Liver (tissue), 8 donors: ENCODE measurements at regions not wholly inside any gene's neighbourhood (a gene's known extent, or its start where the extent isn't known, plus 50 kb on each side); places are given as distances from the start of the nearest gene placed in this dataset.

Experiments used
- DNase-seq: peaks from one replicate; pipeline ENCODE4 v3.0.0-alpha.2; 2017; ENCODE audit warnings: low spot score
- H3K27ac ChIP-seq, 2 donors: one replicate each; pipeline ENCODE4 v1.7.0; 2013; ENCODE audit warnings: inconsistent platforms in 2 of 2, low read length in 2 of 2, control low read depth in 1 of 2, low read depth in 1 of 2, mild to moderate bottlenecking in 1 of 2
- H3K27me3 ChIP-seq, 4 donors: one replicate each; pipeline versions ENCODE4 v1.6.1 to v1.7.0; 2013; ENCODE audit warnings: low read length in 3 of 4, inconsistent platforms in 1 of 4, mild to moderate bottlenecking in 1 of 4, moderate library complexity in 1 of 4; ENCODE audit not compliant: control insufficient read depth in 4 of 4, insufficient read depth in 4 of 4
- H3K36me3 ChIP-seq, 4 donors: one replicate each; pipeline versions ENCODE4 v1.6.1 to v1.7.0; 2013; ENCODE audit warnings: low read length in 3 of 4, mild to moderate bottlenecking in 3 of 4, low read depth in 1 of 4, moderate library complexity in 1 of 4; ENCODE audit not compliant: control insufficient read depth in 4 of 4, insufficient read depth in 3 of 4
- H3K4me1 ChIP-seq, 4 donors: one replicate each; pipeline versions ENCODE4 v1.6.1 to v1.7.0; 2013; ENCODE audit warnings: low read length in 3 of 4, mild to moderate bottlenecking in 3 of 4, moderate library complexity in 1 of 4; ENCODE audit not compliant: control insufficient read depth in 4 of 4, insufficient read depth in 4 of 4
- H3K4me3 ChIP-seq, 3 donors: one replicate each; pipeline versions ENCODE4 v1.6.1 to v1.7.0; 2013; ENCODE audit warnings: low read length in 3 of 3, control low read depth in 1 of 3, low read depth in 1 of 3, mild to moderate bottlenecking in 1 of 3
- H3K9ac ChIP-seq, 2 donors: one replicate each; pipeline ENCODE4 v1.7.0; 2013; ENCODE audit warnings: low read length in 2 of 2, mild to moderate bottlenecking in 2 of 2, moderate library complexity in 2 of 2, control low read depth in 1 of 2, low read depth in 1 of 2
- H3K9me3 ChIP-seq, 4 donors: one replicate each; pipeline versions ENCODE4 v1.6.1 to v1.7.0; 2013; ENCODE audit warnings: low read length in 3 of 4; ENCODE audit not compliant: control insufficient read depth in 4 of 4
- EGR1 ChIP-seq, 2 donors: IDR thresholded peaks; 2 replicates each; pipeline ENCODE4 v1.6.1; 2016 to 2018; ENCODE audit warnings: antibody characterized with exemption in 2 of 2, low read depth in 2 of 2
- FOXA1 ChIP-seq: IDR thresholded peaks from 2 replicates; pipeline ENCODE4 v1.6.1; 2016; ENCODE audit warnings: antibody characterized with exemption
- FOXA2 ChIP-seq: IDR thresholded peaks from 2 replicates; pipeline ENCODE4 v1.6.1; 2016; ENCODE audit warnings: antibody characterized with exemption
- HNF4A ChIP-seq, 2 donors: conservative IDR thresholded peaks; 2 replicates each; pipeline ENCODE4 v1.6.1; 2016; ENCODE audit warnings: antibody characterized with exemption in 2 of 2, mild to moderate bottlenecking in 2 of 2
- HNF4G ChIP-seq: IDR thresholded peaks from 2 replicates; pipeline ENCODE4 v1.6.1; 2016; ENCODE audit warnings: antibody characterized with exemption
- NR2F2 ChIP-seq: IDR thresholded peaks from 2 replicates; pipeline ENCODE4 v1.6.1; 2016; ENCODE audit warnings: antibody characterized with exemption
- RAD21 ChIP-seq, 2 donors: IDR thresholded peaks; 2 replicates each; pipeline ENCODE4 v1.6.1; 2016; ENCODE audit warnings: antibody characterized with exemption in 2 of 2, mild to moderate bottlenecking in 2 of 2
- RXRA ChIP-seq, 2 donors: IDR thresholded peaks; 2 replicates each; pipeline ENCODE4 v1.6.1; 2017 to 2018; ENCODE audit warnings: antibody characterized with exemption in 2 of 2, mild to moderate bottlenecking in 1 of 2
- TAF1 ChIP-seq: conservative IDR thresholded peaks from 2 replicates; pipeline ENCODE4 v1.6.1; 2016; ENCODE audit warnings: antibody characterized with exemption, mild to moderate bottlenecking
- YY1 ChIP-seq: IDR thresholded peaks from 2 replicates; pipeline ENCODE4 v1.6.1; 2016; ENCODE audit warnings: antibody characterized with exemption, mild to moderate bottlenecking
- WGBS: extraction: QIAGEN DNeasy Blood & Tissue Kit; methylation state at CpG from one replicate; pipeline ENCODE4 v1.1.7; 2013; 5-methylcytosine and 5-hydroxymethylcytosine counted together
- TF ChIP-seq, protein P1 (sequence below): IDR thresholded peaks from 2 replicates; pipeline ENCODE4 v1.6.1; 2016; ENCODE audit warnings: antibody characterized with exemption
- TF ChIP-seq, protein P2 (sequence below): IDR thresholded peaks from 2 replicates; pipeline ENCODE4 v1.6.1; 2016; ENCODE audit warnings: antibody characterized with exemption
- TF ChIP-seq, protein P3 (sequence below): fragments of 150-350 bp; IDR thresholded peaks from 2 replicates; pipeline ENCODE4 v1.5.1; 2017; ENCODE audit warnings: improper control_type of control experiment, low read depth, low read length; ENCODE audit not compliant: missing input control
- TF ChIP-seq, protein P4 (sequence below): IDR thresholded peaks from 2 replicates; pipeline ENCODE4 v1.6.1; 2016; ENCODE audit warnings: antibody characterized with exemption
- TF ChIP-seq, protein P5 (sequence below): IDR thresholded peaks from 2 replicates; pipeline ENCODE4 v1.6.1; 2016; ENCODE audit warnings: antibody characterized with exemption, mild to moderate bottlenecking
- donor health status: healthy.
- donor health status: healthy.
- donor health status: healthy.
- donor health status: healthy.
- donor health status: healthy.

DNA sequence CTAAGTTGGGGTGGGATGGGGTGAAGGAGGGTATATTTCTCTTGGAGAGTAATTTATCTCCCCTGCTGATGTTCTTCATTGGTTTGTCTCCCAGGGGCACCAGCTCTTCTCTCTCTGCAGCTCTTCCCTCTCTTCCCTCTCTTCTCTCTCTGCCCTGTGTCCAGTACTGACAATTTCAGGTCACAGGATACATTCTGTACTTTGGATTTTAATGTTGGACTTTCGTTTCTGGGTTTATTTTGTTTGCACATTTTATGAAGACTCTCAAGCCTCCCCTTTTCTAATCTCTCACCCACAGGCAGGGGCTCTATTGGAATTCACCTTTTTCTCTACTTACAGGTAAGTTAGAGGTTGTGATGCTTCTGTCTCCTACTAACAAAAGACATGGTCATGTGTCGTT, 165.5 kb downstream of the CPEB2 start:
- Histone ChIP-seq H3K9ac (no peak overlapping the region), H3K9me3 (peaks cover 0 to 7% (median 4%) of the 10 kb centered on the region in 4 donors)
- 40% methylated on average over 2 of the region's 2 CpGs for WGBS

DNA sequence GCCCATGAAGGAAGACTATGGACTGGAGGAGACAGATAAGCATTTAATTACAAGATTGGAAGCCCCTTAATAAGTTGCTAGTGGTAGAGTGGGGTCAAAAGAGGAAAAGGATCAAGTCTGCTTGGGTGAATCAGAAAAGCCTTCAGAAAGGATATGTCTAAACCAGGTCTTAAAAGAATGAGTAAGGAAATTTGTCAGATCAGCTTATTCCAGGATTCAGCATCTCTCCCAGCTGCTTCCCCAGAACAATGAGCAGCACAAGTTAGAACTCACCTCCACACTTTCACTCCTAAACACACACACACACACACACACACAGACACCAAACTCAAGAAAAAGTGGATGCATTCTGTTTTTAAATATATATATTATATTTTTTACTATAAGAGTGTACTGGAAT, 166.5 kb downstream of the CPEB2 start:
- Histone ChIP-seq H3K27ac (no peak overlapping the region), H3K27me3 (no peaks in the 10 kb centered on the region), H3K9me3 (peaks cover 0 to 7% (median 4%) of the 10 kb centered on the region in 4 donors), H3K36me3 (no peaks in the 10 kb centered on the region), H3K9ac (no peak overlapping the region), H3K4me1 (peaks cover 0 to 2% (median 1%) of the 10 kb centered on the region in 4 donors), H3K4me3 (no peak overlapping the region)
- TF ChIP-seq EGR1 (IDR thresholded peaks at IDR 0.05; ENCODE audit: low read depth in 2 of 2): no peak
- TF ChIP-seq RAD21 (IDR thresholded peaks at IDR 0.05): no peak
- no peak for TF ChIP-seq NR2F2
- TF ChIP-seq, protein P1, sequence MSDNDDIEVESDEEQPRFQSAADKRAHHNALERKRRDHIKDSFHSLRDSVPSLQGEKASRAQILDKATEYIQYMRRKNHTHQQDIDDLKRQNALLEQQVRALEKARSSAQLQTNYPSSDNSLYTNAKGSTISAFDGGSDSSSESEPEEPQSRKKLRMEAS: no peak
- TF ChIP-seq YY1: no peak
- TF ChIP-seq FOXA1: no peak
- no peak for TF ChIP-seq HNF4A (conservative IDR thresholded peaks at IDR 0.05)
- TF ChIP-seq HNF4G: no peak
- TF ChIP-seq, protein P2, sequence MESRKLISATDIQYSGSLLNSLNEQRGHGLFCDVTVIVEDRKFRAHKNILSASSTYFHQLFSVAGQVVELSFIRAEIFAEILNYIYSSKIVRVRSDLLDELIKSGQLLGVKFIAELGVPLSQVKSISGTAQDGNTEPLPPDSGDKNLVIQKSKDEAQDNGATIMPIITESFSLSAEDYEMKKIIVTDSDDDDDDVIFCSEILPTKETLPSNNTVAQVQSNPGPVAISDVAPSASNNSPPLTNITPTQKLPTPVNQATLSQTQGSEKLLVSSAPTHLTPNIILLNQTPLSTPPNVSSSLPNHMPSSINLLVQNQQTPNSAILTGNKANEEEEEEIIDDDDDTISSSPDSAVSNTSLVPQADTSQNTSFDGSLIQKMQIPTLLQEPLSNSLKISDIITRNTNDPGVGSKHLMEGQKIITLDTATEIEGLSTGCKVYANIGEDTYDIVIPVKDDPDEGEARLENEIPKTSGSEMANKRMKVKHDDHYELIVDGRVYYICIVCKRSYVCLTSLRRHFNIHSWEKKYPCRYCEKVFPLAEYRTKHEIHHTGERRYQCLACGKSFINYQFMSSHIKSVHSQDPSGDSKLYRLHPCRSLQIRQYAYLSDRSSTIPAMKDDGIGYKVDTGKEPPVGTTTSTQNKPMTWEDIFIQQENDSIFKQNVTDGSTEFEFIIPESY: no peak
- TF ChIP-seq, protein P3, sequence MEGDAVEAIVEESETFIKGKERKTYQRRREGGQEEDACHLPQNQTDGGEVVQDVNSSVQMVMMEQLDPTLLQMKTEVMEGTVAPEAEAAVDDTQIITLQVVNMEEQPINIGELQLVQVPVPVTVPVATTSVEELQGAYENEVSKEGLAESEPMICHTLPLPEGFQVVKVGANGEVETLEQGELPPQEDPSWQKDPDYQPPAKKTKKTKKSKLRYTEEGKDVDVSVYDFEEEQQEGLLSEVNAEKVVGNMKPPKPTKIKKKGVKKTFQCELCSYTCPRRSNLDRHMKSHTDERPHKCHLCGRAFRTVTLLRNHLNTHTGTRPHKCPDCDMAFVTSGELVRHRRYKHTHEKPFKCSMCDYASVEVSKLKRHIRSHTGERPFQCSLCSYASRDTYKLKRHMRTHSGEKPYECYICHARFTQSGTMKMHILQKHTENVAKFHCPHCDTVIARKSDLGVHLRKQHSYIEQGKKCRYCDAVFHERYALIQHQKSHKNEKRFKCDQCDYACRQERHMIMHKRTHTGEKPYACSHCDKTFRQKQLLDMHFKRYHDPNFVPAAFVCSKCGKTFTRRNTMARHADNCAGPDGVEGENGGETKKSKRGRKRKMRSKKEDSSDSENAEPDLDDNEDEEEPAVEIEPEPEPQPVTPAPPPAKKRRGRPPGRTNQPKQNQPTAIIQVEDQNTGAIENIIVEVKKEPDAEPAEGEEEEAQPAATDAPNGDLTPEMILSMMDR: no peak
- no peak for TF ChIP-seq FOXA2
- TF ChIP-seq, protein P4, sequence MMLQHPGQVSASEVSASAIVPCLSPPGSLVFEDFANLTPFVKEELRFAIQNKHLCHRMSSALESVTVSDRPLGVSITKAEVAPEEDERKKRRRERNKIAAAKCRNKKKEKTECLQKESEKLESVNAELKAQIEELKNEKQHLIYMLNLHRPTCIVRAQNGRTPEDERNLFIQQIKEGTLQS: no peak
- TF ChIP-seq RXRA (IDR thresholded peaks at IDR 0.05): no peak
- TF ChIP-seq, protein P5, sequence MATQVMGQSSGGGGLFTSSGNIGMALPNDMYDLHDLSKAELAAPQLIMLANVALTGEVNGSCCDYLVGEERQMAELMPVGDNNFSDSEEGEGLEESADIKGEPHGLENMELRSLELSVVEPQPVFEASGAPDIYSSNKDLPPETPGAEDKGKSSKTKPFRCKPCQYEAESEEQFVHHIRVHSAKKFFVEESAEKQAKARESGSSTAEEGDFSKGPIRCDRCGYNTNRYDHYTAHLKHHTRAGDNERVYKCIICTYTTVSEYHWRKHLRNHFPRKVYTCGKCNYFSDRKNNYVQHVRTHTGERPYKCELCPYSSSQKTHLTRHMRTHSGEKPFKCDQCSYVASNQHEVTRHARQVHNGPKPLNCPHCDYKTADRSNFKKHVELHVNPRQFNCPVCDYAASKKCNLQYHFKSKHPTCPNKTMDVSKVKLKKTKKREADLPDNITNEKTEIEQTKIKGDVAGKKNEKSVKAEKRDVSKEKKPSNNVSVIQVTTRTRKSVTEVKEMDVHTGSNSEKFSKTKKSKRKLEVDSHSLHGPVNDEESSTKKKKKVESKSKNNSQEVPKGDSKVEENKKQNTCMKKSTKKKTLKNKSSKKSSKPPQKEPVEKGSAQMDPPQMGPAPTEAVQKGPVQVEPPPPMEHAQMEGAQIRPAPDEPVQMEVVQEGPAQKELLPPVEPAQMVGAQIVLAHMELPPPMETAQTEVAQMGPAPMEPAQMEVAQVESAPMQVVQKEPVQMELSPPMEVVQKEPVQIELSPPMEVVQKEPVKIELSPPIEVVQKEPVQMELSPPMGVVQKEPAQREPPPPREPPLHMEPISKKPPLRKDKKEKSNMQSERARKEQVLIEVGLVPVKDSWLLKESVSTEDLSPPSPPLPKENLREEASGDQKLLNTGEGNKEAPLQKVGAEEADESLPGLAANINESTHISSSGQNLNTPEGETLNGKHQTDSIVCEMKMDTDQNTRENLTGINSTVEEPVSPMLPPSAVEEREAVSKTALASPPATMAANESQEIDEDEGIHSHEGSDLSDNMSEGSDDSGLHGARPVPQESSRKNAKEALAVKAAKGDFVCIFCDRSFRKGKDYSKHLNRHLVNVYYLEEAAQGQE: no peak
- no peak for TF ChIP-seq TAF1
- DNase-seq: no peak

More for the DNA sequence above, 165.5 kb downstream of the CPEB2 start:
- Histone ChIP-seq H3K27ac (no peak overlapping the region), H3K4me3 (no peak overlapping the region), H3K36me3 (no peaks in the 10 kb centered on the region), H3K4me1 (peaks cover 0 to 2% (median 1%) of the 10 kb centered on the region in 4 donors), H3K27me3 (no peaks in the 10 kb centered on the region)
- TF ChIP-seq NR2F2: no peak
- peak; percentile 21 for TF ChIP-seq HNF4G
- peak; percentile 63 to 71 for TF ChIP-seq HNF4A (conservative IDR thresholded peaks at IDR 0.05)
- TF ChIP-seq, protein P5: no peak
- DNase-seq: no peak
